Left lung (tissue), 4 donors: ENCODE measurements at regions not wholly inside any gene's neighbourhood (a gene's known extent, or its start where the extent isn't known, plus 50 kb on each side); places are given as distances from the start of the nearest gene placed in this dataset.

Source experiments
- ATAC-seq: fragments of 200-7000 bp; cut with Tn5 transposase; one replicate; pipeline ENCODE4 v1.9.1; 2020; ENCODE audit warnings: moderate library complexity
- DNase-seq, 4 donors: peaks; one replicate each; pipeline ENCODE4 v3.0.0-alpha.2; 2013 to 2020
- H3K27ac ChIP-seq, 2 donors: fragments of 200-600 bp; sonication (generic) in 1 of 2; one replicate each; pipeline versions ENCODE4 v1.5.0 to v1.8.0; 2020 to 2021
- H3K27me3 ChIP-seq, 2 donors: fragments of 200-600 bp; sonication (generic) in 1 of 2; one replicate each; pipeline versions ENCODE4 v1.5.0 to v1.8.0; 2020 to 2021
- H3K36me3 ChIP-seq, 2 donors: fragments of 200-600 bp; sonication (generic) in 1 of 2; one replicate each; pipeline versions ENCODE4 v1.5.0 to v1.8.0; 2020 to 2021
- H3K4me1 ChIP-seq, 2 donors: fragments of 200-600 bp; one replicate each; pipeline ENCODE4 v1.8.0; 2021
- H3K4me3 ChIP-seq, 2 donors: fragments of 200-600 bp; sonication (generic) in 1 of 2; one replicate each; pipeline versions ENCODE4 v1.5.0 to v1.8.0; 2020 to 2021; ENCODE audit warnings: mild to moderate bottlenecking in 1 of 2
- H3K9me3 ChIP-seq, 2 donors: fragments of 200-600 bp; sonication (generic) in 1 of 2; one replicate each; pipeline versions ENCODE4 v1.5.0 to v1.8.0; 2020 to 2021
- intact Hi-C, 2 donors: fragments of 100-400 bp; cut with DNase I; formaldehyde crosslinking; loops; one replicate each; pipeline versions ENCODE4 v1.11.2 to v1.14.2; 2022
- TF ChIP-seq, protein P1 (sequence below), 2 donors: fragments of 200-600 bp; sonication (generic) in 1 of 2; IDR thresholded peaks; one replicate each; pipeline versions ENCODE4 v1.5.0 to v1.8.0; 2021; ENCODE audit warnings: antibody characterized with exemption in 2 of 2
- donor health status: DM: no; HTN: yes; CAD: no.
- donor health status: DM: no; HTN: no; CAD: no.

DNA sequence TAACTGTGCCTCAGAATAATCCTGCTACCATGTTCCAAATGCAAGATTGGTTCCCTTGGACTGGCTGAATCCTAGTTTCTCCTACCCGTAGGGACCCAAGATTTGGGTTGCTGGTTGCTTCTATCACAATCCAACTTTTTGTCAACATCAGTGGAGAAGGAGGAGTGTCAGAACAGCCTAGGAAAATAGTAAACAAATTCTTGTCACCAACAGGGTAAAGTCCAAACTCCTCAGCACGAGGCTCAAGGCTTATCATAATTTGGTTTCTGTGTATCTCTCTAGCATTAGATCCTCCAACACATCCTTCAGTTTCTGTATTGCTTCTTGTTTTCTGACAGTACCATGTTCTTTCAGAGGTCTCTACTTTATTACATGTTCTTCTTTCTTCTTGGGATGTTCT is 370.2 kb upstream of the DAB1 start:
- H3K9me3 ChIP-seq: no peaks in the 10 kb centered on the region
- H3K4me1 ChIP-seq: no peaks in the 10 kb centered on the region
- DNase-seq: no peak
- intact Hi-C loops: no loop called here
- TF ChIP-seq, protein P1, sequence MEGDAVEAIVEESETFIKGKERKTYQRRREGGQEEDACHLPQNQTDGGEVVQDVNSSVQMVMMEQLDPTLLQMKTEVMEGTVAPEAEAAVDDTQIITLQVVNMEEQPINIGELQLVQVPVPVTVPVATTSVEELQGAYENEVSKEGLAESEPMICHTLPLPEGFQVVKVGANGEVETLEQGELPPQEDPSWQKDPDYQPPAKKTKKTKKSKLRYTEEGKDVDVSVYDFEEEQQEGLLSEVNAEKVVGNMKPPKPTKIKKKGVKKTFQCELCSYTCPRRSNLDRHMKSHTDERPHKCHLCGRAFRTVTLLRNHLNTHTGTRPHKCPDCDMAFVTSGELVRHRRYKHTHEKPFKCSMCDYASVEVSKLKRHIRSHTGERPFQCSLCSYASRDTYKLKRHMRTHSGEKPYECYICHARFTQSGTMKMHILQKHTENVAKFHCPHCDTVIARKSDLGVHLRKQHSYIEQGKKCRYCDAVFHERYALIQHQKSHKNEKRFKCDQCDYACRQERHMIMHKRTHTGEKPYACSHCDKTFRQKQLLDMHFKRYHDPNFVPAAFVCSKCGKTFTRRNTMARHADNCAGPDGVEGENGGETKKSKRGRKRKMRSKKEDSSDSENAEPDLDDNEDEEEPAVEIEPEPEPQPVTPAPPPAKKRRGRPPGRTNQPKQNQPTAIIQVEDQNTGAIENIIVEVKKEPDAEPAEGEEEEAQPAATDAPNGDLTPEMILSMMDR (IDR thresholded peaks at IDR 0.05): no peak
- H3K27me3 ChIP-seq: no peaks in the 10 kb centered on the region
- no peak for ATAC-seq
- no peak overlapping the region for H3K27ac ChIP-seq
- H3K36me3 ChIP-seq: no peaks in the 10 kb centered on the region
- no peak overlapping the region for H3K4me3 ChIP-seq

DNA sequence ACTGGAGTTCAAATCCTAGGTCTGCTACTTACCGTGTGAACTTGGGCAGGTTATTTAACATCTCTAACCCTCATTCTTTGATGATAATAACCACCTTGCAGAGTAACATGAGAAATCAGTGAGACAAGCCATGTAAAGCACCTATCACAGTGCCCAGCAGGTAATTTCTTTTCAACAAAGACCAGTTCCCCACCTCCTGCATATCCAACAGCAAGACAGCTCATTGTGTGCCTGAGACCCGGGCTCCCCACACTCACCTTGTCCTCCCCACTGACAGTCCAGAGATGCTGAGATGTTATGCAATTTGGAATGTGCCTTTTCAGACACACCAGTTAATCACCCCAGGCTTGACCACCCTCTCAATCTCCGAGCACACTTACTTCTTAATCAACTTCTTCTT is 367.6 kb upstream of the DAB1 start:
- ATAC-seq: no peak
- TF ChIP-seq, protein P1 (IDR thresholded peaks at IDR 0.05): no peak
- Histone ChIP-seq H3K4me3 (no peak overlapping the region), H3K9me3 (no peaks in the 10 kb centered on the region), H3K27ac (no peak overlapping the region), H3K4me1 (no peaks in the 10 kb centered on the region), H3K27me3 (no peaks in the 10 kb centered on the region), H3K36me3 (no peaks in the 10 kb centered on the region)
- intact Hi-C loops: no loop called here
- no peak for DNase-seq

- intact Hi-C loops: no loop called here
These were observed 366.1 kb upstream of the DAB1 start for GRCh38 chr1:57789936-57790335.

GRCh38 chr1:57788313-57788712 is 364.5 kb upstream of the DAB1 start:
- Histone ChIP-seq H3K27me3 (no peaks in the 10 kb centered on the region), H3K4me3 (no peak overlapping the region), H3K36me3 (no peaks in the 10 kb centered on the region), H3K27ac (no peak overlapping the region), H3K9me3 (no peaks in the 10 kb centered on the region), H3K4me1 (no peaks in the 10 kb centered on the region)
- DNase-seq (no peak), ATAC-seq (no peak)
- TF ChIP-seq, protein P1 (IDR thresholded peaks at IDR 0.05): no peak
- intact Hi-C loops: no loop called here

More at GRCh38 chr1:57789936-57790335, 366.1 kb upstream of the DAB1 start:
- H3K27ac ChIP-seq: no peak overlapping the region
- DNase-seq: no peak
- no peaks in the 10 kb centered on the region for H3K4me1 ChIP-seq
- H3K27me3 ChIP-seq: no peaks in the 10 kb centered on the region
- ATAC-seq: no peak
- no peaks in the 10 kb centered on the region for H3K9me3 ChIP-seq
- H3K36me3 ChIP-seq: no peaks in the 10 kb centered on the region
- TF ChIP-seq, protein P1 (IDR thresholded peaks at IDR 0.05): no peak
- H3K4me3 ChIP-seq: no peak overlapping the region

DNA sequence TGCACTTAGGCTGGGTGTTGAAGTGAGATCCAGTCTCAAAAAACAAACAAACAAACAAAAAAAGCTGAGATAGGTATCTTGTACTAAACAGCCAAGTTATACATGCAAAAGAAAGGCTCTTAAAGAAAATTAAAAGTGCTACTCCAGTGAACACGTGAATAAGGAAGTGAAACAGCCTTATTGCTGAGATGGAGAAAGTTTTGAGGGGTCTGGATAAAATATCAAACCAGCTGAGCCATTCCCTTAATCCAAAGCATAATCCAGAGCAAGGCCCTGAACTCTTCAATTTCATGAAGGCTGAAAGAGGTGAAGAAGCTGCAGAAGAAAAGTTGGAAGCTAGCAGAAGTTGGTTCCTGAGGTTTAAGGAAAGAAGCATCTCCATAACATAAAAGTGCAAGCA is 360.5 kb upstream of the DAB1 start:
- Histone ChIP-seq H3K9me3 (no peaks in the 10 kb centered on the region), H3K27ac (no peak overlapping the region), H3K27me3 (no peaks in the 10 kb centered on the region), H3K36me3 (no peaks in the 10 kb centered on the region), H3K4me3 (no peak overlapping the region), H3K4me1 (no peaks in the 10 kb centered on the region)
- DNase-seq (no peak), ATAC-seq (no peak)
- TF ChIP-seq, protein P1 (IDR thresholded peaks at IDR 0.05): no peak
- intact Hi-C loops: no loop called here
